HG02588 (cell line): ENCODE measurements at regions not wholly inside any gene's neighbourhood (a gene's known extent, or its start where the extent isn't known, plus 50 kb on each side); places are given as distances from the start of the nearest gene placed in this dataset.

Experiments
- ATAC-seq: cut with Tn5 transposase; IDR thresholded peaks from one replicate; pipeline ENCODE4 v1.9.1; 2021; ENCODE audit warnings: mild to moderate bottlenecking, moderate library complexity; ENCODE audit not compliant: unreplicated experiment

- no peak for ATAC-seq
Measured at GRCh38 chr7:18401757-18402156, 93.8 kb upstream of the HDAC9 start.

GRCh38 chr7:18402488-18403183 lies 92.9 kb upstream of the HDAC9 start:
- ATAC-seq = no peak

GRCh38 chr7:18405726-18406125 lies 89.8 kb upstream of the HDAC9 start:
- ATAC-seq = no peak

- ATAC-seq = no peak
Measured at GRCh38 chr7:18407385-18407784, 88.2 kb upstream of the HDAC9 start.

- no peak for ATAC-seq
Measured at GRCh38 chr7:18408461-18408860, 87.1 kb upstream of the HDAC9 start.

GRCh38 chr7:18408868-18409267 lies 86.7 kb upstream of the HDAC9 start:
- no peak for ATAC-seq

GRCh38 chr7:18413447-18413846 lies 82.1 kb upstream of the HDAC9 start:
- ATAC-seq = no peak

GRCh38 chr7:18414885-18415284 lies 80.7 kb upstream of the HDAC9 start:
- ATAC-seq = no peak

- no peak for ATAC-seq
Measured at GRCh38 chr7:18416988-18417387, 78.6 kb upstream of the HDAC9 start.

GRCh38 chr7:18419456-18419855 lies 76.1 kb upstream of the HDAC9 start:
- no peak for ATAC-seq

- no peak for ATAC-seq
Measured at GRCh38 chr7:18420108-18420507, 75.4 kb upstream of the HDAC9 start.

- no peak for ATAC-seq
Measured at GRCh38 chr7:18420748-18421147, 74.8 kb upstream of the HDAC9 start.

GRCh38 chr7:18421297-18422002 lies 74.1 kb upstream of the HDAC9 start:
- ATAC-seq = no peak

GRCh38 chr7:18425227-18425626 lies 70.3 kb upstream of the HDAC9 start:
- no peak for ATAC-seq

GRCh38 chr7:18425838-18426445 lies 69.6 kb upstream of the HDAC9 start:
- ATAC-seq = no peak

- no peak for ATAC-seq
Measured at GRCh38 chr7:18426564-18427226, 68.9 kb upstream of the HDAC9 start.

GRCh38 chr7:18429547-18429946 lies 66.0 kb upstream of the HDAC9 start:
- no peak for ATAC-seq

GRCh38 chr7:18430810-18431209 lies 64.7 kb upstream of the HDAC9 start:
- ATAC-seq = no peak

GRCh38 chr7:18434171-18434570 lies 61.4 kb upstream of the HDAC9 start:
- ATAC-seq = no peak

GRCh38 chr7:18437101-18437500 lies 58.4 kb upstream of the HDAC9 start:
- no peak for ATAC-seq

GRCh38 chr7:18440934-18441333 lies 54.6 kb upstream of the HDAC9 start:
- ATAC-seq = no peak

GRCh38 chr7:18444826-18445225 lies 50.7 kb upstream of the HDAC9 start:
- ATAC-seq = no peak
